GM08714 (cell line): ENCODE measurements at regions not wholly inside any gene's neighbourhood (a gene's known extent, or its start where the extent isn't known, plus 50 kb on each side); places are given as distances from the start of the nearest gene placed in this dataset.

Source experiments
- H3K4me3 ChIP-seq: fragments of 200-500 bp; sonication (Bioruptor generic); 2 replicates; pipeline ENCODE4 v1.5.1; 2014; ENCODE audit warnings: mild to moderate bottlenecking, low read length, inconsistent platforms
- ZNF274 ChIP-seq: IDR thresholded peaks from 2 replicates; pipeline ENCODE4 v1.6.1; 2012; ENCODE audit warnings: mild to moderate bottlenecking, low read depth, low read length

- peak overlapping the region; percentile 98 for H3K4me3 ChIP-seq
Measured at GRCh38 chr2:64930258-64930671, 58.9 kb upstream of the SLC1A4 start.

GRCh38 chr2:64931246-64932115, 57.7 kb upstream of the SLC1A4 start:
- peak overlapping the region; percentile 98 for H3K4me3 ChIP-seq
- no peak for TF ChIP-seq ZNF274

More at GRCh38 chr2:64930258-64930671, 58.9 kb upstream of the SLC1A4 start:
- TF ChIP-seq ZNF274: no peak

GRCh38 chr2:64932116-64932370, 57.2 kb upstream of the SLC1A4 start:
- no peak for TF ChIP-seq ZNF274
- peak overlapping the region; percentile 98 for H3K4me3 ChIP-seq

GRCh38 chr2:64932371-64933216, 56.6 kb upstream of the SLC1A4 start:
- H3K4me3 ChIP-seq: peak overlapping the region; percentile 98
- no peak for TF ChIP-seq ZNF274

GRCh38 chr2:64934530-64934929, 54.7 kb upstream of the SLC1A4 start:
- no peak overlapping the region for H3K4me3 ChIP-seq
- no peak for TF ChIP-seq ZNF274

- peak overlapping the region; percentile 55; the same call in 1 of the 2 replicates for H3K4me3 ChIP-seq
- no peak for TF ChIP-seq ZNF274
Measured at GRCh38 chr2:64936809-64937208, 52.4 kb upstream of the SLC1A4 start.

- peak overlapping the region; percentile 55; the same call in 1 of the 2 replicates for H3K4me3 ChIP-seq
Measured at GRCh38 chr2:64937314-64937686, 51.9 kb upstream of the SLC1A4 start.

- TF ChIP-seq ZNF274: no peak
- peak overlapping the region; percentile 55; the same call in 1 of the 2 replicates for H3K4me3 ChIP-seq
Measured at GRCh38 chr2:64937687-64938491, 51.3 kb upstream of the SLC1A4 start.

GRCh38 chr2:64938607-64939285, 50.5 kb upstream of the SLC1A4 start:
- H3K4me3 ChIP-seq: peak overlapping the region; percentile 55
- no peak for TF ChIP-seq ZNF274

GRCh38 chr2:64939332-64939917, 49.8 kb upstream of the SLC1A4 start:
- TF ChIP-seq ZNF274: no peak
- H3K4me3 ChIP-seq: peak overlapping the region; percentile 55
